ENCODE measurements at regions not wholly inside any gene's neighbourhood (a gene's known extent, or its start where the extent isn't known, plus 50 kb on each side); places are given as distances from the start of the nearest gene placed in this dataset.

DNA sequence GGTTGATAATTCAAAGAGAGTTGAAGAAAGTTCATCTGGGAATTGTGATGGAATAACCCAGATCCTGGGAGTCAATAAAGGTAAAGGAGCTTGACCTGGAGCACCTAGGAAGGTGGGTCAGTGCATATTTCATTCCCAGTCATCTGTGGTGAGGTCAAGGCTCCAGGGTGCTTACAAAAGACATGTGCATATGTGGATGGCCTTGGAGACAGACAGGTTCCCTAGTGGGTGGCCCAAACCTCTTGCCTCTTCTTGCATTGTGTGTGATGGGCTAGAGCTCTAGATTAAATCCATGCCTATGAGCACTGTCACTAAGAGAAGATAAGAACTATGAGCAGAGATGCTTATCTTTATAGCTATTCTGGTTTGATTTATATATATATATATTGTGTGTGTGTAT lies 75.5 kb upstream of the CISTR start:
- TF ChIP-seq, protein P1, sequence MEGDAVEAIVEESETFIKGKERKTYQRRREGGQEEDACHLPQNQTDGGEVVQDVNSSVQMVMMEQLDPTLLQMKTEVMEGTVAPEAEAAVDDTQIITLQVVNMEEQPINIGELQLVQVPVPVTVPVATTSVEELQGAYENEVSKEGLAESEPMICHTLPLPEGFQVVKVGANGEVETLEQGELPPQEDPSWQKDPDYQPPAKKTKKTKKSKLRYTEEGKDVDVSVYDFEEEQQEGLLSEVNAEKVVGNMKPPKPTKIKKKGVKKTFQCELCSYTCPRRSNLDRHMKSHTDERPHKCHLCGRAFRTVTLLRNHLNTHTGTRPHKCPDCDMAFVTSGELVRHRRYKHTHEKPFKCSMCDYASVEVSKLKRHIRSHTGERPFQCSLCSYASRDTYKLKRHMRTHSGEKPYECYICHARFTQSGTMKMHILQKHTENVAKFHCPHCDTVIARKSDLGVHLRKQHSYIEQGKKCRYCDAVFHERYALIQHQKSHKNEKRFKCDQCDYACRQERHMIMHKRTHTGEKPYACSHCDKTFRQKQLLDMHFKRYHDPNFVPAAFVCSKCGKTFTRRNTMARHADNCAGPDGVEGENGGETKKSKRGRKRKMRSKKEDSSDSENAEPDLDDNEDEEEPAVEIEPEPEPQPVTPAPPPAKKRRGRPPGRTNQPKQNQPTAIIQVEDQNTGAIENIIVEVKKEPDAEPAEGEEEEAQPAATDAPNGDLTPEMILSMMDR (IDR thresholded peaks at IDR 0.05) = no peak
- no peak for TF ChIP-seq POLR2A (IDR thresholded peaks at IDR 0.05; ENCODE audit: low read depth)

Data from esophagus muscularis mucosa (tissue), 3 donors.